HepG2 (cell line): ENCODE measurements at regions not wholly inside any gene's neighbourhood (a gene's known extent, or its start where the extent isn't known, plus 50 kb on each side); places are given as distances from the start of the nearest gene placed in this dataset.

Experiments used
- ATAC-seq: fragments of 200-7000 bp; cut with Tn5 transposase; 3 replicates; pipeline ENCODE4 v1.9.1; 2020; ENCODE audit warnings: mild to moderate bottlenecking, moderate library complexity
- BruUV-seq: library from RNA; stranded (reverse); fragments of 400-500 nt; replicated peaks from 2 replicates; lab custom pipeline; 2021; lab: Mats Ljungman, UMichigan
- CTCF ChIA-PET: fragments of 300-600 bp; formaldehyde crosslinking; extraction: SDS; loops from one replicate; lab custom pipeline; 2021; ENCODE audit warnings: low total read pairs, inconsistent platforms, low intra/inter-chr PET ratio; lab: Yijun Ruan, JAX
- POLR2A ChIA-PET: fragments of 350-600 bp; sonication (Branson Sonifier 250); formaldehyde crosslinking; loops from one replicate; lab custom pipeline; 2020; ENCODE audit warnings: antibody characterized with exemption, inconsistent platforms; lab: Yijun Ruan, JAX
- DNase-seq: peaks from one replicate; pipeline ENCODE4 v3.0.0-alpha.2; 2015; ENCODE audit warnings: low spot score
- FAIRE-seq: peaks from 3 replicates; lab custom pipeline; 2011; peaks lifted over from hg19 to GRCh38; lab: Jason Lieb, UNC
- H2AFZ ChIP-seq: one replicate; pipeline ENCODE4 v1.6.1; 2011; ENCODE audit warnings: low read length, inconsistent platforms
- H3K27ac ChIP-seq: fragments of 300-600 bp; 3 replicates; pipeline ENCODE4 v1.8.0; 2011; ENCODE audit warnings: mixed run types, mild to moderate bottlenecking, mixed read lengths, low read length, inconsistent platforms; ENCODE audit not compliant: insufficient read depth; ENCODE audit errors: extremely low read length
- H3K27me3 ChIP-seq, 2 experiments: fragments of 200-600 bp in 1 of 2; 2 replicates in 1 of 2; 3 replicates in 1 of 2; pipeline versions ENCODE4 v1.6.0 to v1.8.0; 2011; ENCODE audit warnings: low read length in 2 of 2, mild to moderate bottlenecking in 2 of 2, moderate library complexity in 2 of 2, inconsistent platforms in 1 of 2; ENCODE audit not compliant: insufficient read depth in 2 of 2, control insufficient read depth in 1 of 2
- H3K36me3 ChIP-seq, 2 experiments: fragments of 200-600 bp in 1 of 2; replicated peaks in 1 of 2; 2 replicates in 1 of 2; 3 replicates in 1 of 2; pipeline versions ENCODE4 v1.5.1 to v1.8.0; 2011; ENCODE audit warnings: low read length in 2 of 2, inconsistent platforms in 1 of 2; ENCODE audit not compliant: insufficient read depth in 2 of 2, control insufficient read depth in 1 of 2
- H3K4me1 ChIP-seq: 2 replicates; pipeline ENCODE4 v1.5.1; 2012; ENCODE audit warnings: low read length, inconsistent platforms; ENCODE audit not compliant: insufficient read depth
- H3K4me2 ChIP-seq: 2 replicates; pipeline ENCODE4 v1.6.0; 2011; ENCODE audit warnings: low read depth, low read length, inconsistent platforms
- H3K4me3 ChIP-seq, 3 experiments: fragments of 200-600 bp in 1 of 3; sonication (generic), shearing (Covaris generic) in 1 of 3; replicated peaks in 1 of 3; 2 replicates each; pipeline ENCODE4 v1.5.1; 2011 to 2016; ENCODE audit warnings: low read length in 3 of 3, inconsistent platforms in 2 of 3, low read depth in 2 of 3, mild to moderate bottlenecking in 2 of 3, control low read depth in 1 of 3, mixed read lengths in 1 of 3; ENCODE audit not compliant: insufficient read depth in 1 of 3
- H3K79me2 ChIP-seq: one replicate; pipeline ENCODE4 v1.6.1; 2011; ENCODE audit warnings: low read length, inconsistent platforms; ENCODE audit not compliant: insufficient read depth
- H3K9ac ChIP-seq: 2 replicates; pipeline ENCODE4 v1.6.0; 2011; ENCODE audit warnings: mild to moderate bottlenecking, low read depth, low read length, inconsistent platforms; ENCODE audit not compliant: insufficient read depth
- H3K9me3 ChIP-seq: 2 replicates; pipeline ENCODE4 v1.5.1; 2012; ENCODE audit warnings: mild to moderate bottlenecking, low read length
- H4K20me1 ChIP-seq: 2 replicates; pipeline ENCODE4 v1.6.0; 2011; ENCODE audit warnings: inconsistent platforms, mild to moderate bottlenecking, low read length, moderate library complexity; ENCODE audit not compliant: insufficient read depth
- BRF2 ChIP-seq: sonication (generic); formaldehyde crosslinking; IDR thresholded peaks from 2 replicates; pipeline ENCODE4 v1.8.1; 2022; ENCODE audit warnings: mild to moderate bottlenecking, missing genetic modification reagents
- KMT2A ChIP-seq: sonication (generic); formaldehyde crosslinking; IDR thresholded peaks from 2 replicates; pipeline ENCODE4 v1.4.0; 2020; ENCODE audit warnings: missing genetic modification reagents
- MAFG ChIP-seq: sonication (generic); formaldehyde crosslinking; IDR thresholded peaks from 2 replicates; pipeline ENCODE4 v1.5.1; 2020; ENCODE audit warnings: mild to moderate bottlenecking, missing genetic modification reagents
- MED13 ChIP-seq: sonication (generic); formaldehyde crosslinking; IDR thresholded peaks from 2 replicates; pipeline ENCODE4 v1.5.0; 2020; ENCODE audit warnings: missing genetic modification reagents
- MIXL1 ChIP-seq: IDR thresholded peaks from 2 replicates; pipeline ENCODE4 v1.6.1; 2016
- MTA1 ChIP-seq: sonication (generic); formaldehyde crosslinking; IDR thresholded peaks from 2 replicates; pipeline ENCODE4 v1.4.0; 2020; ENCODE audit warnings: missing genetic modification reagents, mild to moderate bottlenecking, borderline replicate concordance
- PLSCR1 ChIP-seq: sonication (generic); formaldehyde crosslinking; IDR thresholded peaks from 2 replicates; pipeline ENCODE4 v1.5.0; 2020; ENCODE audit warnings: missing genetic modification reagents, mild to moderate bottlenecking, borderline replicate concordance
- ZEB1 ChIP-seq: IDR thresholded peaks from 2 replicates; pipeline ENCODE4 v1.6.1; 2012; ENCODE audit warnings: mild to moderate bottlenecking, low read depth, inconsistent platforms; ENCODE audit not compliant: insufficient replicate concordance
- ZNF543 ChIP-seq: sonication (generic); formaldehyde crosslinking; IDR thresholded peaks from 2 replicates; pipeline ENCODE4 v1.4.0; 2020; ENCODE audit warnings: mild to moderate bottlenecking, missing genetic modification reagents
- ZNF639 ChIP-seq: conservative IDR thresholded peaks from 2 replicates; pipeline ENCODE4 v1.6.1; 2018; ENCODE audit warnings: missing genetic modification reagents
- ZSCAN9 ChIP-seq: IDR thresholded peaks from 2 replicates; pipeline ENCODE4 v1.6.1; 2016; ENCODE audit warnings: borderline replicate concordance
- WGBS: methylation state at CpG from one replicate; pipeline ENCODE4 v1.1.6; 2017; ENCODE audit warnings: low lambda C conversion rate; 5-methylcytosine and 5-hydroxymethylcytosine counted together
- in situ Hi-C: cut with HindIII; loops from 2 replicates; pipeline ENCODE4 v1.10.0; 2017; ENCODE audit warnings: low pct_unique_long_range_greater_than_20kb; ENCODE audit not compliant: extremely low pct_ligation_motif_present
- intact Hi-C: fragments of 100-400 bp; cut with micrococcal nuclease; formaldehyde crosslinking; loops from one replicate; pipeline ENCODE4 v1.10.0; 2022; ENCODE audit not compliant: unreplicated experiment

- CTCF ChIA-PET = no interaction called here
- in situ Hi-C loops (no loop called here), intact Hi-C loops (loop anchor here (5.0 kb wide), 2 partner anchors 52 to 308 kb away; no protein-coding TSS in a partner anchor)
- BruUV-seq = no TSS peak
- no peaks in the 10 kb centered on the region for H3K36me3 ChIP-seq
- DNase-seq = no peak
- H3K79me2 ChIP-seq = no peaks in the 10 kb centered on the region
- H3K9ac ChIP-seq = no peak overlapping the region
- H2AFZ ChIP-seq = no peak overlapping the region
- H3K27me3 ChIP-seq = 0 out of 5 replicates have a peak, but pooled peaks cover 1 to 8% of the 10 kb centered on the region in 2 experiments
- peaks cover 44% of the 10 kb centered on the region for H3K4me1 ChIP-seq
- 51% methylated on average over 11 of the region's 16 CpGs for WGBS
- no peaks in the 10 kb centered on the region for H4K20me1 ChIP-seq
- H3K4me3 ChIP-seq = no peak overlapping the region
- TF ChIP-seq ZNF543 (CRISPR knock-in tag) (peak; percentile 90; the same call in 1 of the 2 replicates), MAFG (no peak), MED13 (CRISPR knock-in tag) (no peak)
- no peak overlapping the region for H3K27ac ChIP-seq
- POLR2A ChIA-PET = no interaction called here
- ATAC-seq = no peak
- no peak overlapping the region for H3K4me2 ChIP-seq
- no peaks in the 10 kb centered on the region for H3K9me3 ChIP-seq
- no peak for FAIRE-seq
These were observed 87.3 kb downstream of the SIK1 start for GRCh38 chr21:43339668-43340067.

GRCh38 chr21:43338951-43339350 is 88.0 kb downstream of the SIK1 start:
- BruUV-seq = no TSS peak
- peaks cover 44% of the 10 kb centered on the region for H3K4me1 ChIP-seq
- H3K36me3 ChIP-seq = no peaks in the 10 kb centered on the region
- ChIA-PET CTCF (no interaction called here), POLR2A (no interaction called here)
- H3K79me2 ChIP-seq = no peaks in the 10 kb centered on the region
- in situ Hi-C loops (no loop called here), intact Hi-C loops (no loop called here)
- no peak overlapping the region for H2AFZ ChIP-seq
- H3K9me3 ChIP-seq = no peaks in the 10 kb centered on the region
- H3K27ac ChIP-seq = no peak overlapping the region
- DNase-seq = no peak
- 0 out of 5 replicates have a peak, but pooled peaks cover 1 to 8% of the 10 kb centered on the region in 2 experiments for H3K27me3 ChIP-seq
- TF ChIP-seq ZSCAN9 (CRISPR knock-in tag) (no peak), PLSCR1 (CRISPR knock-in tag) (no peak), ZEB1 (no peak), ZNF639 (CRISPR knock-in tag) (no peak), MIXL1 (no peak), BRF2 (CRISPR knock-in tag) (no peak), KMT2A (CRISPR knock-in tag) (no peak), MTA1 (CRISPR knock-in tag) (no peak)
- ATAC-seq = no peak
- no peaks in the 10 kb centered on the region for H4K20me1 ChIP-seq
- no peak overlapping the region for H3K4me3 ChIP-seq
- 28% methylated on average over 5 of the region's 5 CpGs for WGBS
- H3K9ac ChIP-seq = no peak overlapping the region
- no peak overlapping the region for H3K4me2 ChIP-seq
- FAIRE-seq = no peak
